ENCODE measurements at regions not wholly inside any gene's neighbourhood (a gene's known extent, or its start where the extent isn't known, plus 50 kb on each side); places are given as distances from the start of the nearest gene placed in this dataset.

DNA sequence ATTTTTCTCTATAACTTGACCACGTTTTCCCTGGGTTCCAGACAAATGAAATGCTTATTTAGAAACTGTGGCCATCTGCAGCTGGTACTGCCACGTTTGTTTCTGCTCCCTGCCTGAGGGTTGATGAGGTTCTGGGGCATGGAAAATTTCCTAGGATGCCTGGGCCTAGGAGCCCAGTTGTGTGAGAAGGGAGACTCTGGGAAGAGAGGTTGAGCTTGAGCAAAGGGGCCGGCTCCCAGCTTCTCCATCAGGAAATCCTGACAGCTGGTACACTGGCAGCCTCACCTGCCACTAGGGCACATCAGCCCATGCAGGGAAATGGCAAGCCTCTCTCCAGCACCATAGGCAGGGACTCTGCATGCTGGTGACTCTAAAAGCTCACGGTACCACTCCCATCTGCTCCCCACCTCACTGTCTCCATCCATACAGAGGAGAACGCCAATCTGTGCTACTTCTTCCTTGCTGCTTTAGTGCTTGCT lies 165.4 kb upstream of the PPP2R3A start:
- no peak for DNase-seq (ENCODE audit: low spot score)

DNA sequence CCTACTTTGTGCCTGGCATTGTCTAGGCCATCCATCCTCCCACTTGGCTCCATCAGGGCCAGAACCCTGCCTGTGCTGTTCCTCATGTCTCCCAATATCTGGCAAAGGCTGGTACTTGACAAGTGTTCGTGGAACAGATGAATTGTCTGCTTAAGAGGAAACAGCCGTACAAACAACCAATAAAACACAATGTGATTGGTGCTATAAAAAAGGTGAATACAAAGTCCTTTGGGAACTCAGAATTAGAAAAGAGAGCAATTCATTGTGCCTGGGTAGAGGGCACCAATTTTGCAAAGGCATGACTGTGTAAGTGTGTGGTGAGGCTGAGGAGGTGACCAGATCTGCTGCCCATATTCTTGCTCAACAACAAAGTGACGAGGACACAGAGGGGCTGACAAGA lies 164.5 kb upstream of the PPP2R3A start:
- no peak for DNase-seq (ENCODE audit: low spot score)

GRCh38 chr3:135802171-135802570 lies 163.4 kb upstream of the PPP2R3A start:
- DNase-seq (ENCODE audit: low spot score) = no peak

DNA sequence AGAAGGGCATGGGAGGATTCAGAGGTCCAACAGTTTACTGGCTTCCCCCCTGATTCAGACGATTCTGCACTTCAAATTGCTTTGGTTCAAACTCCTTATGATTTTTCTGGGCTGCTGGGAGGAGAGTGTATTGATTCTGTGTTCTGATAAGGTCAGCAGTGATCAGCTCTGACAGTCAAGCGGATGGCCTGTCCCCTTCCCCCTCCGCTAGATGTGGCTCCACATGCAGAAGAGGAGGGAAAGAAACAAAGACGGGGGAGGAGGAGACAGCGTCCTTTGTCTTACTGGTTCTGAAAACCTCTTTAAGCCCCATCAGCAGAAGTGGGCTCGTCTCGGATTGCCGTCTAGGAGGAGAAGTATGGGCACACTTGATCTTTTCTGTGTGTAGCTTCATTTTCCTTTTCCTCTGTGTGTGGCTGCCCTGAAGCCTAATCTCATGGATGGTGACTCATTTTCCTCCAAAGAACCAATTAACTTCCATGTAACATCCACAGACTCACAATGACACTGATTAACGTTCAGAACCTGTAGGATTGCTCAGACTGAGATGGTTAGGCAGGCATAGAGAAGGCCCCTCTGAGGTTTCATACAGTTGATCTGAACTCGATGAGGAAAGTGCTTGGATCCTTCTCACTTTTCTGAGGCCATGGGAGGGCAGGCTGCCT lies 162.4 kb upstream of the PPP2R3A start:
- DNase-seq (ENCODE audit: low spot score) = peak; percentile 43

DNA sequence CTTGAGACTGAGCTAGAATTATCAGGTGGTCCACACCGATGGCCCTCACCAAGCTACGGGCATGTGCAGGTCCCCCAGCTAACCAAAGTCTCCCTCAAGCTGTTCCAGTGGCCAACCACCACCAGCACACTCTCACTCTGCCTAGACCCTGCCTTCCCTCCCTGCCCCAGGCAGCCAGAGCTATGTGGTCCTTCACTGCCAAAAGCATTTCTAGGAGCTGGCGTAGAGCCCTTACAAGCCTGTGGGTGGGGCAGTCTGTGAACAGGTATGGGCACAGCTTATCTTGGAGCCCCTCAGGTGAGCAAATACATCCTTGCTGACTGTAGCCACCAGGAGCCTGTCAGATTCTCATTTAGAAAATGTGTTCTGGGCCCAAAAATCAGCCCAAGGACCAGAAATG lies 159.8 kb upstream of the PPP2R3A start:
- no peak for DNase-seq (ENCODE audit: low spot score)

DNA sequence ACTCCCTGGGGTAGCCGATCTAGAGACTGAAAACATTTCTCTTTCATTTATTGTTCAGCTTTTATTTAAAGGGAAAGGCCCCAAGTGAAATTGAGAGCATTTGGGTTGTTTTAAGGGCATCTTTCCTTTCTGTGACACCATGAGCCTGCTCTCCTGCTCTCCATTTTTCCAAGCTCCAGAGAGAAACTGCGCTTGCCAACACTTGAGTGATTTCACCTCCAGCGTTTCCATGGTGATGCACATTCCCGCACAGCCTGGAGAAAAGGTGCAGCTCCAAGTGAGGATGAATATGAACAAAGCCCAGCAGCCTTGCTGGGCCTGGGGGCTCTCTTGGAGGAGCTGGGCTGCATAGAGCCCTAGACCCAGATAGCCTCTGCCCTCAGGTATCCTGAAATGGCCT lies 159.2 kb upstream of the PPP2R3A start:
- peak; percentile 9 for DNase-seq (ENCODE audit: low spot score)

DNA sequence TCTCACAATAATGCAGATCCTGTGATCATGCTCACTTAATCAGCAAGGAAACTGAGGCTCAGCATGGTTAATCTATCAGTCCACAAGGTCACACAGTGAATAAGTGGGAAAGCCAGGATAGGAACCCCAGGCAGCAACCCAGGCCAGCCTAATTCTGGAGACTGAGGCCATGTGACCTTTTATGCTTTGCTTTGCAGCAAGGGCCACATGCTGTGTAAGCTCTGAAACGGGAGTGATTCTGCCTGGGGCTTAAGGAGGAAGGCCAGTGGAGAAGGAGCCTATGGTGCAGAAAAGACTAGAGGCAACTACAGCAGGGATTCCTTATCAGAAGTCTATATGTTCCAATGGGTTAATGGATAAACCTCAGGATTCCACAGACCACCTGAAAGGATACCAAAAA lies 157.6 kb upstream of the PPP2R3A start:
- DNase-seq (ENCODE audit: low spot score) = no peak

- no peak for DNase-seq (ENCODE audit: low spot score)
Measured at GRCh38 chr3:135809021-135809634, 156.4 kb upstream of the PPP2R3A start.

DNA sequence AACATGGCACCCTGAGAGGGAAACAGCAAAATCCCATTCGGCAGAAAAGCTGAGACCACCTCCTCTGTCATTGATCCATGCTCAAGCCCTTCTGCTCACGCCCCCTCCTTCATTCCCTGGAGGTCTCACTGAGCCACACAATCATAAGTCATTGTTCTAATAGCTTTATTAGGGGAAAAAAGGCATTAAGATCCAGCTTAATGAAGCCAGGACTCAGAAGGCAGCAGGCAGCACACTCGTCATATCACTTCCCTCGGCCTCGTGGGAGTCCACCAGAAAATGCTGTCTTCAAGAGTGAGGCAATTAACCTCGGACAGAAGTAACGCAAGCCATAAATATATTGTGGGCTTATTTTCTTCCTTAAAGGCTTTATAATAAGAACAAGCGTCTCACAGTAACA lies 153.9 kb upstream of the PPP2R3A start:
- DNase-seq (ENCODE audit: low spot score) = no peak

DNA sequence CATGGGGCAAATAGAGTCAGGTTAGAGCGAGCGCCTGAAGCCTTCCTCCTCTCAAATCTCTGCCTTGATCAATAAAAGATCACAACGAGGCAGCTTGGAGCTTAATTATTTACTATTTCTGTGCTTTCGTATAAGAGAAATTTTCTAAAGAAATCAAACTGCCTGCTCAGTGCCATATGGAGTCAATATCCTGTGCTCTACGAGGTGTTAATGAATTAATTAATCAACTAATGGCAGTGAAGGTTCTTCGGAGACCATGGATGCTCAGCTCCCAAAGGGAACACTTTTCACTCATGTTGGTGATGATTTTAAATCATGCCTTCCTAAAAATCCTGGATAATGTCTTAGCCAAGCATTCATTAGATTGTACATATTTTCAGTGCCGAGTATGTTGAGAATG lies 153.5 kb upstream of the PPP2R3A start:
- no peak for DNase-seq (ENCODE audit: low spot score)

- peak; percentile 32 for DNase-seq (ENCODE audit: low spot score)
Measured at GRCh38 chr3:135834465-135834864, 131.1 kb upstream of the PPP2R3A start.

GRCh38 chr3:135837977-135838631 lies 127.4 kb upstream of the PPP2R3A start:
- no peak for DNase-seq (ENCODE audit: low spot score)

DNA sequence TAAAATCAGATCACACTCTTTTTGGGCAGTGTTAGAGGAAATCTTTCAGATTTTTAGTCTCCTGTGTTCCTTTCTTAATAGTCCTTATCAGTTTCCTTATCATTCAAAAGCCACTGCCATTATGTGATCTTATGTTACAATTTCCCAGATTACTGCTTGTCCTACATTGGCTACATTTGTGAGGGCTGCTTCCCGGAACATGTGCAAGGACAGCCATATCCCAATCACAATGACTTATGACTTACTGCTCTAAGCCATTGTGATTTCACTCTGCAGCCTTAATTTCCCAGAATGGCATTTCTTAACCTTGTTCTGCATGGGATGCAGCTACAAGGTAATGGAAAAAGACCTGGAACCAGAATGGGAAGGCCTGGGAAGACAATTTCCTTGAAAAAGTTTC lies 125.1 kb upstream of the PPP2R3A start:
- no peak for DNase-seq (ENCODE audit: low spot score)

GRCh38 chr3:135844386-135844785 lies 121.1 kb upstream of the PPP2R3A start:
- DNase-seq (ENCODE audit: low spot score) = no peak

GRCh38 chr3:135848051-135848450 lies 117.5 kb upstream of the PPP2R3A start:
- no peak for DNase-seq (ENCODE audit: low spot score)

- no peak for DNase-seq (ENCODE audit: low spot score)
Measured at GRCh38 chr3:135849827-135850226, 115.7 kb upstream of the PPP2R3A start.

GRCh38 chr3:135851201-135852081 lies 114.1 kb upstream of the PPP2R3A start:
- peak; percentile 50 for DNase-seq (ENCODE audit: low spot score)

GRCh38 chr3:135853981-135854380 lies 111.5 kb upstream of the PPP2R3A start:
- no peak for DNase-seq (ENCODE audit: low spot score)

- DNase-seq (ENCODE audit: low spot score) = no peak
Measured at GRCh38 chr3:135860761-135861160, 104.8 kb upstream of the PPP2R3A start.

DNA sequence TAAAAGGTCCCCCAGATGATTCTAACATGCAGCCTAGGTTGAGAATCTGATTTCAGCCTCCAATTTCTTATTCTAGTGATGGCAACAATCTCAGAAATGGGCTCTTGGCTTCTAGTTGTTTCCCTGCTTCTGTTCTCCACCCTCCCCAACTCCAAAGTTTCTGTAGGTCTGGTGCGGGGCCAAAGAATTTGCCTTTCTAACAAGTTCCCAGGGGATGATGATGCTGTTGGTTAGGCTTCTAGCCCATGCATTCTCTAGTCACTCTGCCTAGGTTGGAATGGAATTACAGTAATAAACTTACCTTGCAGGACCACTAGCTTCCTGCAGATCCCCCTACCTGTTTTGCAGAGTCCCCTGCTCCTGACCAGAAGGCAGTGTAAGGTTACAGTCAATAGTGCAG lies 103.2 kb upstream of the PPP2R3A start:
- no peak for DNase-seq (ENCODE audit: low spot score)

DNA sequence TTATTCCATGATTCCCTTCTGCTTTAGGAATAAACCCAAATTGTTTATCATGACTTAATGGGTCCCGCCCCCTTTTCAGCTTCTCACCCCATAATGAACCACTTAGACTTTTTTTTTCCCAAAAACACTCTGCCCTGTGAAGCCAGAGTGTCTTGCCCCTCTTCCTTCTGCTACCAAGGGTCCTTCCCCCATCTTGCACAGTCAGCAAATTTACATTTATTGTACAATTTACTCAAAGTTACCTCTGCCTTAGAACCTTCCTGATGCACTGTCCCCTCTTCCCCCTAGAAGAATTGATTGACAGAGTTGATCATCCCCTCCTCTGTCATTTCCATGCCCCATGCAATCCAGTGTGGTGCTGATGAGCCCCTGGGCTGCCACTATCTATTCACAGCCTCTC lies 101.5 kb upstream of the PPP2R3A start:
- DNase-seq (ENCODE audit: low spot score) = no peak

- DNase-seq (ENCODE audit: low spot score) = no peak
Measured at GRCh38 chr3:135865085-135865484, 100.4 kb upstream of the PPP2R3A start.

Data from kidney tubule cell (primary cell).